Activated CD4-positive, alpha-beta T cell treated with anti-CD3 and anti-CD28 coated beads for 36 hours (primary cell): ENCODE measurements at regions not wholly inside any gene's neighbourhood (a gene's known extent, or its start where the extent isn't known, plus 50 kb on each side); places are given as distances from the start of the nearest gene placed in this dataset.
A peak's percentile ranks its signal among the peaks of the same experiment; 100 is the strongest.
"Not testable (repeated sequence)": the region's sequence is repeated elsewhere in the genome, so short reads cannot be mapped to it uniquely, and the experiment has no call there.

ENCODE experiments used
- ATAC-seq: fragments of 200-7000 bp; cut with Tn5 transposase; one replicate; pipeline ENCODE4 v1.10.0; 2021; ENCODE audit warnings: mild to moderate bottlenecking, moderate library complexity
- CTCF ChIA-PET: fragments of 350-600 bp; sonication (Branson Sonifier 250); formaldehyde crosslinking; loops from one replicate; lab custom pipeline; 2021; ENCODE audit warnings: antibody characterized with exemption; lab: Charles Lee
- POLR2A ChIA-PET: fragments of 350-600 bp; sonication (Branson Sonifier 250); formaldehyde crosslinking; loops from one replicate; lab custom pipeline; 2021; ENCODE audit warnings: antibody characterized with exemption, inconsistent platforms; lab: Charles Lee
- DNase-seq: peaks from one replicate; pipeline ENCODE4 v3.0.0-alpha.2; 2020
- H3K27ac Mint-ChIP-seq: one replicate; pipeline ENCODE4 v1.8.0; 2021; ENCODE audit warnings: mixed read lengths
- H3K27me3 Mint-ChIP-seq: one replicate; pipeline ENCODE4 v1.8.0; 2021; ENCODE audit warnings: mixed read lengths
- H3K36me3 Mint-ChIP-seq: one replicate; pipeline ENCODE4 v1.8.0; 2021; ENCODE audit warnings: low read depth, mixed read lengths
- H3K4me1 Mint-ChIP-seq: one replicate; pipeline ENCODE4 v1.8.0; 2021; ENCODE audit warnings: mixed read lengths
- H3K4me3 Mint-ChIP-seq: one replicate; pipeline ENCODE4 v1.8.0; 2021; ENCODE audit warnings: mild to moderate bottlenecking, moderate library complexity, mixed read lengths
- H3K9me3 Mint-ChIP-seq: one replicate; pipeline ENCODE4 v1.8.0; 2021; ENCODE audit warnings: low read depth, mixed read lengths
- intact Hi-C, 2 experiments: fragments of 100-400 bp; cut with DNase I in 1 of 2; cut with micrococcal nuclease in 1 of 2; formaldehyde crosslinking; loops; one replicate each; pipeline versions ENCODE4 v1.14.2 to v1.15.1; 2022 to 2024; cut with DNase I, micrococcal nuclease

- ATAC-seq (no peak), DNase-seq (no peak)
- no peaks in the 10 kb centered on the region for H3K36me3 Mint-ChIP-seq
- H3K4me1 Mint-ChIP-seq: no peaks in the 10 kb centered on the region
- intact Hi-C loops: no loop called here
- ChIA-PET CTCF (no interaction called here), POLR2A (no interaction called here)
- no peak overlapping the region for H3K27ac Mint-ChIP-seq
- H3K27me3 Mint-ChIP-seq: no peaks in the 10 kb centered on the region
- no peak overlapping the region for H3K4me3 Mint-ChIP-seq
- H3K9me3 Mint-ChIP-seq: peaks cover 3% of the 10 kb centered on the region
These were observed 988.7 kb downstream of the HACE1 start for GRCh38 chr6:103870970-103871369.

GRCh38 chr6:103862297-103862696 lies 997.4 kb downstream of the HACE1 start:
- H3K9me3 Mint-ChIP-seq: peaks cover 2% of the 10 kb centered on the region
- H3K27ac Mint-ChIP-seq: no peak overlapping the region
- ChIA-PET CTCF (no interaction called here), POLR2A (no interaction called here)
- intact Hi-C loops: no loop called here
- no peak for DNase-seq
- ATAC-seq: no peak
- no peaks in the 10 kb centered on the region for H3K4me1 Mint-ChIP-seq
- H3K36me3 Mint-ChIP-seq: no peaks in the 10 kb centered on the region
- no peaks in the 10 kb centered on the region for H3K27me3 Mint-ChIP-seq
- H3K4me3 Mint-ChIP-seq: no peak overlapping the region

- DNase-seq (no peak), ATAC-seq (no peak)
- no peaks in the 10 kb centered on the region for H3K9me3 Mint-ChIP-seq
- H3K27me3 Mint-ChIP-seq: no peaks in the 10 kb centered on the region
- ChIA-PET CTCF (no interaction called here), POLR2A (no interaction called here)
- H3K27ac Mint-ChIP-seq: no peak overlapping the region
- H3K4me1 Mint-ChIP-seq: no peaks in the 10 kb centered on the region
- no peaks in the 10 kb centered on the region for H3K36me3 Mint-ChIP-seq
- no peak overlapping the region for H3K4me3 Mint-ChIP-seq
- intact Hi-C loops: no loop called here
These were observed 1001.7 kb downstream of the HACE1 start for GRCh38 chr6:103858003-103858402.

- no peak overlapping the region for H3K4me3 Mint-ChIP-seq
- ATAC-seq (no peak), DNase-seq (no peak)
- ChIA-PET POLR2A (no interaction called here), CTCF (no interaction called here)
- no peaks in the 10 kb centered on the region for H3K27me3 Mint-ChIP-seq
- no peaks in the 10 kb centered on the region for H3K36me3 Mint-ChIP-seq
- H3K4me1 Mint-ChIP-seq: no peaks in the 10 kb centered on the region
- no peak overlapping the region for H3K27ac Mint-ChIP-seq
- intact Hi-C loops: no loop called here
- H3K9me3 Mint-ChIP-seq: no peaks in the 10 kb centered on the region
These were observed 1004.0 kb downstream of the HACE1 start for GRCh38 chr6:103855750-103856149.

- Mint-ChIP-seq H3K36me3 (no peaks in the 10 kb centered on the region), H3K4me1 (no peaks in the 10 kb centered on the region), H3K4me3 (no peak overlapping the region), H3K27ac (no peak overlapping the region), H3K9me3 (no peaks in the 10 kb centered on the region), H3K27me3 (no peaks in the 10 kb centered on the region)
- ChIA-PET CTCF (no interaction called here), POLR2A (no interaction called here)
- intact Hi-C loops: no loop called here
- DNase-seq (no peak), ATAC-seq (no peak)
These were observed 1005.7 kb downstream of the HACE1 start for GRCh38 chr6:103854059-103854458.

GRCh38 chr6:103838457-103838856 lies 1021.3 kb downstream of the HACE1 start:
- intact Hi-C loops: no loop called here
- CTCF ChIA-PET: no interaction called here
- H3K4me1 Mint-ChIP-seq: no peaks in the 10 kb centered on the region
- DNase-seq (no peak), ATAC-seq (no peak)
- H3K27me3 Mint-ChIP-seq: no peaks in the 10 kb centered on the region
- H3K36me3 Mint-ChIP-seq: no peaks in the 10 kb centered on the region
- H3K27ac Mint-ChIP-seq: no peak overlapping the region
- POLR2A ChIA-PET: no interaction called here
- no peaks in the 10 kb centered on the region for H3K9me3 Mint-ChIP-seq
- H3K4me3 Mint-ChIP-seq: no peak overlapping the region

GRCh38 chr6:103826209-103826608 lies 1033.5 kb downstream of the HACE1 start:
- ChIA-PET POLR2A (no interaction called here), CTCF (interaction anchor here (1.4 kb wide), 1 partner anchor 10 kb away, joined by 3 read pairs; no protein-coding TSS in a partner anchor)
- intact Hi-C loops: no loop called here
- DNase-seq (no peak), ATAC-seq (no peak)
- H3K4me3 Mint-ChIP-seq: no peak overlapping the region
- H3K27me3 Mint-ChIP-seq: no peaks in the 10 kb centered on the region
- no peaks in the 10 kb centered on the region for H3K36me3 Mint-ChIP-seq
- H3K4me1 Mint-ChIP-seq: no peaks in the 10 kb centered on the region
- no peak overlapping the region for H3K27ac Mint-ChIP-seq
- peaks cover 3% of the 10 kb centered on the region for H3K9me3 Mint-ChIP-seq

- CTCF ChIA-PET: no interaction called here
- H3K9me3 Mint-ChIP-seq: peaks cover 1% of the 10 kb centered on the region
- no peak overlapping the region for H3K27ac Mint-ChIP-seq
These were observed 1039.6 kb downstream of the HACE1 start for GRCh38 chr6:103820148-103820547.

GRCh38 chr6:103819509-103819908 lies 1040.2 kb downstream of the HACE1 start:
- Mint-ChIP-seq H3K27me3 (no peaks in the 10 kb centered on the region), H3K36me3 (no peaks in the 10 kb centered on the region), H3K4me3 (no peak overlapping the region), H3K9me3 (peaks cover 1% of the 10 kb centered on the region), H3K27ac (no peak overlapping the region), H3K4me1 (no peaks in the 10 kb centered on the region)
- ChIA-PET CTCF (no interaction called here), POLR2A (no interaction called here)
- intact Hi-C loops: no loop called here
- ATAC-seq: peak; percentile 36
- no peak for DNase-seq

More at GRCh38 chr6:103820148-103820547, 1039.6 kb downstream of the HACE1 start:
- Mint-ChIP-seq H3K4me1 (no peaks in the 10 kb centered on the region), H3K27me3 (no peaks in the 10 kb centered on the region), H3K4me3 (no peak overlapping the region), H3K36me3 (no peaks in the 10 kb centered on the region)
- intact Hi-C loops: no loop called here
- POLR2A ChIA-PET: no interaction called here
- no peak for DNase-seq
- no peak for ATAC-seq

- CTCF ChIA-PET: no interaction called here
These were observed 1046.7 kb downstream of the HACE1 start for GRCh38 chr6:103812970-103813369.

GRCh38 chr6:103801901-103802479 lies 1057.7 kb downstream of the HACE1 start:
- intact Hi-C loops, H3K4me3 Mint-ChIP-seq, H3K9me3 Mint-ChIP-seq, DNase-seq, H3K27ac Mint-ChIP-seq, ATAC-seq, H3K4me1 Mint-ChIP-seq, H3K36me3 Mint-ChIP-seq, H3K27me3 Mint-ChIP-seq, CTCF ChIA-PET, POLR2A ChIA-PET: not testable (repeated sequence)

More at GRCh38 chr6:103812970-103813369, 1046.7 kb downstream of the HACE1 start:
- Mint-ChIP-seq H3K36me3 (no peaks in the 10 kb centered on the region), H3K4me1 (no peaks in the 10 kb centered on the region), H3K4me3 (no peak overlapping the region), H3K27ac (no peak overlapping the region), H3K9me3 (peaks cover 2% of the 10 kb centered on the region), H3K27me3 (no peaks in the 10 kb centered on the region)
- ATAC-seq (no peak), DNase-seq (no peak)
- POLR2A ChIA-PET: no interaction called here
- intact Hi-C loops: no loop called here

GRCh38 chr6:103799971-103800670 lies 1059.6 kb downstream of the HACE1 start:
- ChIA-PET CTCF (interaction anchor here (0.7 kb wide), 1 partner anchor 16 kb away, joined by 3 read pairs; no protein-coding TSS in a partner anchor), POLR2A (no interaction called here)
- H3K9me3 Mint-ChIP-seq: peaks cover 7% of the 10 kb centered on the region
- H3K36me3 Mint-ChIP-seq: no peaks in the 10 kb centered on the region
- intact Hi-C loops: no loop called here
- H3K4me1 Mint-ChIP-seq: no peaks in the 10 kb centered on the region
- DNase-seq (no peak), ATAC-seq (no peak)
- H3K4me3 Mint-ChIP-seq: no peak overlapping the region
- H3K27ac Mint-ChIP-seq: no peak overlapping the region
- H3K27me3 Mint-ChIP-seq: no peaks in the 10 kb centered on the region
